Skin of body (tissue), 1 donor: ENCODE measurements at regions not wholly inside any gene's neighbourhood (a gene's known extent, or its start where the extent isn't known, plus 50 kb on each side); places are given as distances from the start of the nearest gene placed in this dataset.

Experiments
- DNase-seq: peaks from one replicate; lab custom pipeline; 2025; lab: John Stamatoyannopoulos, UW

GRCh38 chr12:15033029-15033428, 60.2 kb downstream of the PDE6H start:
- DNase-seq: no peak

GRCh38 chr12:15033641-15034040, 60.8 kb downstream of the PDE6H start:
- peak; percentile 8 for DNase-seq

- DNase-seq: no peak
Measured at GRCh38 chr12:15035185-15035584, 62.3 kb downstream of the PDE6H start.

- no peak for DNase-seq
Measured at GRCh38 chr12:15037091-15037687, 64.3 kb downstream of the PDE6H start.

GRCh38 chr12:15038137-15038536, 65.3 kb downstream of the PDE6H start:
- DNase-seq: no peak

GRCh38 chr12:15044471-15044870, 71.6 kb downstream of the PDE6H start:
- no peak for DNase-seq

- DNase-seq: no peak
Measured at GRCh38 chr12:15045451-15045850, 72.6 kb downstream of the PDE6H start.

GRCh38 chr12:15047611-15048010, 74.8 kb downstream of the PDE6H start:
- no peak for DNase-seq

- no peak for DNase-seq
Measured at GRCh38 chr12:15049461-15050153, 76.8 kb downstream of the PDE6H start.

GRCh38 chr12:15050659-15051058, 77.8 kb downstream of the PDE6H start:
- DNase-seq: peak; percentile 6

GRCh38 chr12:15052691-15053090, 79.8 kb downstream of the PDE6H start:
- peak; percentile 93 for DNase-seq

GRCh38 chr12:15056218-15056617, 83.4 kb downstream of the PDE6H start:
- no peak for DNase-seq
